ENCODE measurements at regions not wholly inside any gene's neighbourhood (a gene's known extent, or its start where the extent isn't known, plus 50 kb on each side); places are given as distances from the start of the nearest gene placed in this dataset.

DNA sequence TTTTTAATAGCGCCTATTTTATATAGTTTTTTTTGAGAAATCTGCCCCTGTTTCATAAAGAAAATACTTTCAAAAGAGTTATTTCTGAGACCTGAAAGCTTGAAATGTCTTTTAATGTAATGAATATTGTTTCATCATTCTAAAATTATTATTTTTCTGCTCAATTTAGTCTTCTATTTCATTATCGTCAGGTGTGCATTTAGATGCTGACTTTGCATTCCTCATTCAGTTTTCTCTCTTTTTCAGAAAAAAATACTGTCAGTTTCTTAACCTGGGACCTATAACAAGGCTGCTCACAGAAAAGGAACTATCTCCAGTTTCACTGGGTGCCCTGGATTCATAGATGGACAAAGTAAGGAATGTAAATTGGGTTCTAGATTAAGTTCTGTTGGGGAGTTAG is 1631.7 kb downstream of the SUCLG1 start:
- no peak overlapping the region for H3K9ac ChIP-seq (ENCODE audit: low read length)
- no peaks in the 10 kb centered on the region for H3F3A ChIP-seq (ENCODE audit: insufficient read depth)
- no peaks in the 10 kb centered on the region for H3K9me2 ChIP-seq (replicated peaks; ENCODE audit: insufficient read depth, low read length)
- H3K4me3 ChIP-seq (ENCODE audit: insufficient read depth, low read length, poor library complexity, severe bottlenecking): no peak overlapping the region
- H3K27me3 ChIP-seq (ENCODE audit: low read length): no peaks in the 10 kb centered on the region
- H3K4me2 ChIP-seq (ENCODE audit: low read depth, low read length, poor library complexity, severe bottlenecking): no peak overlapping the region
- H4K20me1 ChIP-seq (ENCODE audit: low read depth, low read length): no peaks in the 10 kb centered on the region
- H2AFZ ChIP-seq (ENCODE audit: low read depth, low read length, severe bottlenecking): no peak overlapping the region
- H3K36me3 ChIP-seq (ENCODE audit: low read length): no peaks in the 10 kb centered on the region
- no peaks in the 10 kb centered on the region for H3K79me2 ChIP-seq (ENCODE audit: insufficient read depth, low read length)
- H3K27ac ChIP-seq (ENCODE audit: low read depth, low read length): no peak overlapping the region
- H3K9me3 ChIP-seq (ENCODE audit: insufficient read depth, low read length): no peaks in the 10 kb centered on the region
- TF ChIP-seq, protein P1, sequence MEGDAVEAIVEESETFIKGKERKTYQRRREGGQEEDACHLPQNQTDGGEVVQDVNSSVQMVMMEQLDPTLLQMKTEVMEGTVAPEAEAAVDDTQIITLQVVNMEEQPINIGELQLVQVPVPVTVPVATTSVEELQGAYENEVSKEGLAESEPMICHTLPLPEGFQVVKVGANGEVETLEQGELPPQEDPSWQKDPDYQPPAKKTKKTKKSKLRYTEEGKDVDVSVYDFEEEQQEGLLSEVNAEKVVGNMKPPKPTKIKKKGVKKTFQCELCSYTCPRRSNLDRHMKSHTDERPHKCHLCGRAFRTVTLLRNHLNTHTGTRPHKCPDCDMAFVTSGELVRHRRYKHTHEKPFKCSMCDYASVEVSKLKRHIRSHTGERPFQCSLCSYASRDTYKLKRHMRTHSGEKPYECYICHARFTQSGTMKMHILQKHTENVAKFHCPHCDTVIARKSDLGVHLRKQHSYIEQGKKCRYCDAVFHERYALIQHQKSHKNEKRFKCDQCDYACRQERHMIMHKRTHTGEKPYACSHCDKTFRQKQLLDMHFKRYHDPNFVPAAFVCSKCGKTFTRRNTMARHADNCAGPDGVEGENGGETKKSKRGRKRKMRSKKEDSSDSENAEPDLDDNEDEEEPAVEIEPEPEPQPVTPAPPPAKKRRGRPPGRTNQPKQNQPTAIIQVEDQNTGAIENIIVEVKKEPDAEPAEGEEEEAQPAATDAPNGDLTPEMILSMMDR (IDR thresholded peaks at IDR 0.05; ENCODE audit: insufficient read depth, low read length, poor library complexity, severe bottlenecking): no peak
- TF ChIP-seq EZH2phosphoT487 (conservative IDR thresholded peaks at IDR 0.05; ENCODE audit: low read length): no peak

DNA sequence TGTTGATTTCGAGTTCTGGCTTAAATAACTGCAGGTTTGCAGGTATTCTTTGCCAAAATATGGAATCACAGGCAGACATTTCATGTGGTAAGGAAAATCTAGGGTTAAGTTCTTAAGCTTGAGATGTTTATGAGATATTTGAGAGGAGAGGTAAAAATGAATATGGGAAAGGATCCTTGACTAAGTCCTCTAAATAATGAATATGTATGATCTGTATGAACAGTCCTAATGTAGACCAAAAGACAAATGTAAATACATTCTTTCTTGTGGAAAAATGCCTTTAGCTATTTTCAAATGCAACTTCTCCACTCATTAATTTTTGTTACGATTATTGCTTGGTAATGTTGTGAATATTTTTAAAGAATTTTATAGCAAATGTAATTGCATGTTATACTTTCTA is 1632.6 kb downstream of the SUCLG1 start:
- no peak for TF ChIP-seq EZH2phosphoT487 (conservative IDR thresholded peaks at IDR 0.05; ENCODE audit: low read length)
- TF ChIP-seq, protein P1 (IDR thresholded peaks at IDR 0.05; ENCODE audit: insufficient read depth, low read length, poor library complexity, severe bottlenecking): no peak
- Histone ChIP-seq H4K20me1 (ENCODE audit: low read depth, low read length) (no peaks in the 10 kb centered on the region), H3K79me2 (ENCODE audit: insufficient read depth, low read length) (no peaks in the 10 kb centered on the region), H3K4me2 (ENCODE audit: low read depth, low read length, poor library complexity, severe bottlenecking) (no peak overlapping the region), H3K27ac (ENCODE audit: low read depth, low read length) (no peak overlapping the region), H3K27me3 (ENCODE audit: low read length) (no peaks in the 10 kb centered on the region), H3K4me3 (ENCODE audit: insufficient read depth, low read length, poor library complexity, severe bottlenecking) (no peak overlapping the region), H3F3A (ENCODE audit: insufficient read depth) (no peaks in the 10 kb centered on the region), H3K9me2 (replicated peaks; ENCODE audit: insufficient read depth, low read length) (no peaks in the 10 kb centered on the region), H3K36me3 (ENCODE audit: low read length) (no peaks in the 10 kb centered on the region), H3K9me3 (ENCODE audit: insufficient read depth, low read length) (no peaks in the 10 kb centered on the region), H3K9ac (ENCODE audit: low read length) (no peak overlapping the region), H2AFZ (ENCODE audit: low read depth, low read length, severe bottlenecking) (no peak overlapping the region)

DNA sequence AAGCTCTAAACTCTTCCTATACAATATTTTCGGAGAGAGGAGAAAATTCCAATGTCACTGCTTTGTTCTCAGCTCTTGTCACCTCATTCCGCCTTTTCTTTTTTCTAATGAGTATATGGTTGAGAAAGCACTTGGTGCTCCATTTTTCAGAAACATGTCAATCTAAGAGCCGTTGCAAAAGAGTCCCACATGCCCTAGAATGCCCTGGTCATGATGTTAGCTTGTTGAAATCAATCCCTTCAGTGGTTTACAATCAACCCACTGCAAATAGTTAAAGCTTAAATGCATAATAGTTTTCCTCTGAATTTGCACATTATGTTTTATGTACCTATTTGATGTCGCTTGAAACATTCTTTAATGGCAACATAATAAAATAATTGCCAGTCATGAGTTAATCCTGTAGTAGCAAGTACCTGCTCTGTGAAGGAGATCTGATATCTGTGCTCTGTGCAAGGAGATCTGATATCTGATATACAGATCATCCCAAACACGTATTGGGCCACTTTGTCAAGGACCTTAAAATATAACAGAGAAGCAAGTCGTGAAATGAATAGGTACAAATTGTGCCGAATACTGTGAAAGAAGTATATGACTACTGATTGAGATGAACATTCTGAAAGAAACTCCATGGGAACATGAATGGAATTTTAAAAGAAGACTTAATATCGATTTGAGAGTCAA is 1633.5 kb downstream of the SUCLG1 start:
- no peak overlapping the region for H3K9ac ChIP-seq (ENCODE audit: low read length)
- TF ChIP-seq, protein P1 (IDR thresholded peaks at IDR 0.05; ENCODE audit: insufficient read depth, low read length, poor library complexity, severe bottlenecking): no peak
- TF ChIP-seq EZH2phosphoT487 (conservative IDR thresholded peaks at IDR 0.05; ENCODE audit: low read length): no peak
- no peak overlapping the region for H3K4me2 ChIP-seq (ENCODE audit: low read depth, low read length, poor library complexity, severe bottlenecking)
- H3K27me3 ChIP-seq (ENCODE audit: low read length): no peaks in the 10 kb centered on the region
- H4K20me1 ChIP-seq (ENCODE audit: low read depth, low read length): no peaks in the 10 kb centered on the region
- no peaks in the 10 kb centered on the region for H3K9me2 ChIP-seq (replicated peaks; ENCODE audit: insufficient read depth, low read length)
- H3F3A ChIP-seq (ENCODE audit: insufficient read depth): no peaks in the 10 kb centered on the region
- no peak overlapping the region for H3K27ac ChIP-seq (ENCODE audit: low read depth, low read length)
- H3K36me3 ChIP-seq (ENCODE audit: low read length): no peaks in the 10 kb centered on the region
- H3K79me2 ChIP-seq (ENCODE audit: insufficient read depth, low read length): no peaks in the 10 kb centered on the region
- no peak overlapping the region for H2AFZ ChIP-seq (ENCODE audit: low read depth, low read length, severe bottlenecking)
- H3K9me3 ChIP-seq (ENCODE audit: insufficient read depth, low read length): no peaks in the 10 kb centered on the region
- H3K4me3 ChIP-seq (ENCODE audit: insufficient read depth, low read length, poor library complexity, severe bottlenecking): no peak overlapping the region

Data from SU-DHL-6 (cell line).